ENCODE measurements at regions not wholly inside any gene's neighbourhood (a gene's known extent, or its start where the extent isn't known, plus 50 kb on each side); places are given as distances from the start of the nearest gene placed in this dataset.

DNA sequence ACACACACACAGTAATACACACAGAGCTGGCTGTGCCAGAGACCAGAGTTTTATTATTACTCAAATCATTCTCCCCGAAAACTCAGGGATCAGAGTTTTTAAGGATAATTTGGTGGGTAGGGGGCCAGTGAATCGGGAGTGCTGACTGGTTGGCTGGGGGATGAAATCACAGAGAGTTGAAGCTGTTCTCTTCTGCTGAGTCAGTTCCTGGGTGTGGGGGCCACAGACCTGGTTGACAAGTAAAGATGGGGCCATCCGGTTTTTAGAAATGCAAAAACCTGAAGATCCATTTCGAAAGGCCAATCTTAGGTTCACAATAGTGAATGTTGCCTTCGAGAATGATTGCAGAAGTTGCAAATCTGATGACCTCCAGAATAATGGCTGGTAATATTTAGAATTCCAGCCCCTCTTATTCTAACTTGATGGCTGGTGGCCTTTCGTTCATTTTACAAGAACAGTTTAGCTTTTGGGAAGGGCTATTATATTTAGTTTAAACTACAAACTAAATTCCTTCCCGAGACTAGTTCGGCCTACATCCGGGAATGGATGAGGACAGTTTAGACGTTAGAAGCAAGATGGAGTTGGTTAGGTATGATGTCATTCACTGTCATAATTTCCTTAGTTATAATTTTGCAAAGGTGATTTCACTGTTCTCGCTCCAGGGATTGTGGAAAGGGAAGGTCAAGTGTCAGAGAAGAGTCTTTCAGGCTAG, 123.2 kb downstream of the KCNJ18 start:
- no peak for ATAC-seq (ENCODE audit: low FRiP score)

DNA sequence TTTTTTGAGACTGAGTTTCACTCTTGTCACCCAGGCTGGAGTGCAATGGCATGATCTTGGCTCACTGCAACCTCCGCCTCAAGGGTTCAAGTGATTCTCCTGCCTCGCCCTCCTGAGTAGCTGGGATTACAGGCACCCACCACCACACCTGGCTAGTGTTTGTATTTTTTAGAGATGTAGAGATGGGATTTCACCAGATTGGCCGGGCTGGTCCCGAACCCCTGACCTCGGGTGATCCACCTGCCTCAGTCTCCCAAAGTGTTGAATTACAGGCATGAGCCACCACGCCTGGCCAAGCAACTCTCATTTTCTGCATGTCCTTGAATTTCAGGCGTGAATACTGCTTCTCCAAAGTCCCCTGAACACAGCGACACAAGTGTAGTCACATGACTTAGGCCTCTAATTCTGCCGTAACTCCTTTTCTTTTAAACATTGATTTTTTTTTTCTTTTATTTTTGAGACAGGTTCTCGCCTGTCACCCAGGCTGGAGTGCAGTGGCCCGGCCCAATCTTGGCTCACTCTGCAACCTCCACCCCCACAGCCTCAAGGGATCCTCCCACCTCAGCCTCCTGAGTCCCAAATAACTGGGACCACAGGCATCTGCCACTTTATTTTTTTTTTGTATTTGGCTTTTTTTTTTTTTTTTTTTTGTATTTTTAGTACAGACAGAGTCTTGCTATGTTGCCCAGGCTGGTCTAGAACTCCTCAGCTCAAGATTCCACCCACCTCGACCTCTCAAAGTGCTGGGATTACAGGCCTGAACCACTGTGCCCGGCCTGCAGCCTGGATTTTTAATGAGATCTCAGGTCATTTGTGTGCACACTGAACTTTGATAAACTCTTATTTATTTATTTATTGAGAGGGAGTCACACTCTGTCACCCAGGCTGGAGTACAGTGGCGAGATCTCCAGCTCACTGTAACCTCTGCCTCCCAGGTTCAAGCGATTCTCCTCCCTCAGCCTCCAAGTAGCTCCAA, 124.6 kb downstream of the KCNJ18 start:
- intact Hi-C loops (cut with DNase I) = no loop called here
- H3K4me3 ChIP-seq (ENCODE audit: low read length in 2 of 2) = no peak overlapping the region
- no peaks in the 10 kb centered on the region for H3K9me3 ChIP-seq (ENCODE audit: control insufficient read depth, low read length)
- no peaks in the 10 kb centered on the region for H3K27me3 ChIP-seq (ENCODE audit: control insufficient read depth in 1 of 2, insufficient read depth in 2 of 2, low read length in 1 of 2)
- ATAC-seq (ENCODE audit: low FRiP score) (no peak), DNase-seq (peak in 1 of 2 donors; percentile 63)
- H3K4me1 ChIP-seq (ENCODE audit: control insufficient read depth in 1 of 2, insufficient read depth in 2 of 2, low read length in 2 of 2) = no peaks in the 10 kb centered on the region
- no peaks in the 10 kb centered on the region for H3K36me3 ChIP-seq (ENCODE audit: control insufficient read depth in 1 of 2, insufficient read depth in 2 of 2, low read length in 1 of 2)
- 76 to 77% methylated on average over 15 of the region's 15 CpGs for WGBS, 2 donors
- no peak overlapping the region for H3K27ac ChIP-seq (ENCODE audit: low read depth in 1 of 2, low read length in 2 of 2)

More for the DNA sequence above, 123.2 kb downstream of the KCNJ18 start:
- DNase-seq = no peak
- Histone ChIP-seq H3K36me3 (ENCODE audit: control insufficient read depth in 1 of 2, insufficient read depth in 2 of 2, low read length in 1 of 2) (no peaks in the 10 kb centered on the region), H3K9me3 (ENCODE audit: control insufficient read depth, low read length) (no peaks in the 10 kb centered on the region), H3K27me3 (ENCODE audit: control insufficient read depth in 1 of 2, insufficient read depth in 2 of 2, low read length in 1 of 2) (no peaks in the 10 kb centered on the region), H3K27ac (ENCODE audit: low read depth in 1 of 2, low read length in 2 of 2) (no peak overlapping the region), H3K4me3 (ENCODE audit: low read length in 2 of 2) (no peak overlapping the region), H3K4me1 (ENCODE audit: control insufficient read depth in 1 of 2, insufficient read depth in 2 of 2, low read length in 2 of 2) (no peaks in the 10 kb centered on the region)
- intact Hi-C loops (cut with DNase I) = no loop called here
- 81 to 82% methylated on average over 11 of the region's 11 CpGs for WGBS, 2 donors

DNA sequence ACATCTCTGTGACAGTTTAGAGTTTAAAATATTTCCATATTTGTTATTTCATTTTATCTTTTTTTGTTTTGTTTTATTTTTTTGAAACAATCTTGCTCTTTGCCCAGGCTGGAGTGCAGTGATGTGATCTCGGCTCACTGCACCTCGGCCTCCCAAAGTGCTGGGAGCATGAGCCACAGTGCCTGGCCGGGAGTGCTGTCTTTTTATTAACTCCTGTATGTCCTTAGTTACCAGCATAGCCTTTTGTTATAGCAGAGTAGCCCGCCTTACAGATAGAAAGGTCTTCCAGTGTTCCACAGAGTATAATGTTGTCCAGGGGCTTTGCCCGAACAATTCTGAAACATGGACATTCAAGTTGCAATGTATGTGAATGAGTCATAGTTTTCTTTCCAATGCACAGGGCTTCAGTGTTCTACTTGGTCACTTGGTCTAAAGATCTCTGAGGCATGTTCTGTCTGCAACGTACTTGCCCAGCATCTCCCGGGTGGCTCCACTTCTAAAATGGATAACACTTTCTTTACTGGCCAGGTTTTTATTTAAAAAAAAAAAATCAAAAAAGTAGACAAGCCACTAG, 125.6 kb downstream of the KCNJ18 start:
- Histone ChIP-seq H3K4me1 (ENCODE audit: control insufficient read depth in 1 of 2, insufficient read depth in 2 of 2, low read length in 2 of 2) (no peaks in the 10 kb centered on the region), H3K4me3 (ENCODE audit: low read length in 2 of 2) (no peak overlapping the region), H3K27me3 (ENCODE audit: control insufficient read depth in 1 of 2, insufficient read depth in 2 of 2, low read length in 1 of 2) (no peaks in the 10 kb centered on the region), H3K27ac (ENCODE audit: low read depth in 1 of 2, low read length in 2 of 2) (no peak overlapping the region), H3K36me3 (ENCODE audit: control insufficient read depth in 1 of 2, insufficient read depth in 2 of 2, low read length in 1 of 2) (no peaks in the 10 kb centered on the region), H3K9me3 (ENCODE audit: control insufficient read depth, low read length) (no peaks in the 10 kb centered on the region)
- no peak for DNase-seq
- intact Hi-C loops (cut with DNase I) = no loop called here
- WGBS, 2 donors = 78 to 85% methylated on average over 7 of the region's 7 CpGs
- ATAC-seq (ENCODE audit: low FRiP score) = no peak

DNA sequence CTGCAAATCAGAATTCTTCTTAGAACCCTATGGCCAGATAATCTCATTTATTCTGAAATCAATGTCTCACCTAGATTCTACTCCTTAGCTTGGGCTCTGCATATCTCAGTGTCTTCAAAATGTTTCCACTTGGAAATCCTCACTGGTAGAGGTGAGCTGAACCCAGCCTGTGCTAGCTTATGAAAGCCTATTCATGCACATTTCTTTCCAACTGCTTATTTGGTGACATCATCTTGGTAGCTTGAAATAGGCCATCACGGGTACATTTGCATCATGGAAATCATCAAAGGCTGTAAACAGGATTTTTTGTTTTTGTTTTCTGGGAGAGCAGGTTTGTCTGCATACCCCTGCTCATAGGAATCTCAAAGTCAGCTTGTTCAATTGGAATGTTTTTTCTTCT, 130.8 kb downstream of the KCNJ18 start:
- Histone ChIP-seq H3K36me3 (ENCODE audit: control insufficient read depth in 1 of 2, insufficient read depth in 2 of 2, low read length in 1 of 2) (no peaks in the 10 kb centered on the region), H3K9me3 (ENCODE audit: control insufficient read depth, low read length) (no peaks in the 10 kb centered on the region), H3K4me3 (ENCODE audit: low read length in 2 of 2) (no peak overlapping the region), H3K4me1 (ENCODE audit: control insufficient read depth in 1 of 2, insufficient read depth in 2 of 2, low read length in 2 of 2) (no peaks in the 10 kb centered on the region), H3K27me3 (ENCODE audit: control insufficient read depth in 1 of 2, insufficient read depth in 2 of 2, low read length in 1 of 2) (no peaks in the 10 kb centered on the region), H3K27ac (ENCODE audit: low read depth in 1 of 2, low read length in 2 of 2) (no peak overlapping the region)
- WGBS, 2 donors = 48 to 65% methylated on average over 1 of the region's 1 CpG
- intact Hi-C loops (cut with DNase I) = no loop called here
- DNase-seq (no peak), ATAC-seq (ENCODE audit: low FRiP score) (no peak)

DNA sequence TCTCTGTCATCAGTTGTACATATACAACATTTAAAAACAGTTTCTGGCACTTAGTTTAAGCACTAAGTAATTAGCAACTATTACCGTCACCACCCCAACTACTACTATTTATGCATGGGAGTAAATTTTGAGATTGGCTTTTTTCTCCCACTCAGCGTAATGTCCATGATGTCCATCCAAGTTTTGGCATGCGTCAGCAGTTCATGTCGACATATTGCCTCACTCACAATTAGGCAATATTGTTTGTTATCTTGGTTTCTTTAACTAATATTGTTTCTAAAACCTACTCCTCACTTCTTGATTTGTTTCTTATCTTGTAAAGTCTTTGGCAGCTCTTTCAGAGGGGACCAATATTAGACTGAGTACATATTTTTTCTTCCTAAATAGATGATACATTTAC, 131.3 kb downstream of the KCNJ18 start:
- ATAC-seq (ENCODE audit: low FRiP score) = peak; percentile 19
- intact Hi-C loops (cut with DNase I) = no loop called here
- H3K4me3 ChIP-seq (ENCODE audit: low read length in 2 of 2) = no peak overlapping the region

DNA sequence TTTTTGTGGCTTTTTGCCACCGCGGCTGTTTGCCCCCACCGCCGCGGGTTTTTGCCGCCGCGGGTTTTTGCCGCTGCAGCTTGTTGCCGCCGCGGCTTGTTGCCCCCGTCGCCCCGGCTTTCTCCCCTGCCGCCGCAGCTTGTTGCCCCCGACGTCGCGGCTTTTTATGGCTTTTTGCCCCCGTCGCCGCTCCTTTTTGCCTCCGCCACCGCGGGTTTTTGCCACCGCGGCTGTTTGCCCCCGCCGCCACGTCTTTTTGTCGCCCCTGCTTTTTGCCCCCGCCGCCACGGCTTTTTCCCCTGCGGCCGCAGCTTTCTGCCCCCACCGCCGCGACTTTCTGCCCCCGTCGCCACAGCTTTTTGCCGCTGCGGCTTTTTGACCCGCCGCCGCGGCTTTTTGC, 149.5 kb downstream of the KCNJ18 start:
- intact Hi-C loops (cut with DNase I) = no loop called here
- Histone ChIP-seq H3K27me3 (ENCODE audit: control insufficient read depth in 1 of 2, insufficient read depth in 2 of 2, low read length in 1 of 2) (no peaks in the 10 kb centered on the region), H3K36me3 (ENCODE audit: control insufficient read depth in 1 of 2, insufficient read depth in 2 of 2, low read length in 1 of 2) (no peaks in the 10 kb centered on the region), H3K4me1 (ENCODE audit: control insufficient read depth in 1 of 2, insufficient read depth in 2 of 2, low read length in 2 of 2) (no peaks in the 10 kb centered on the region), H3K27ac (ENCODE audit: low read depth in 1 of 2, low read length in 2 of 2) (no peak overlapping the region), H3K9me3 (ENCODE audit: control insufficient read depth, low read length) (no peaks in the 10 kb centered on the region), H3K4me3 (ENCODE audit: low read length in 2 of 2) (no peak overlapping the region)
- no peak for ATAC-seq (ENCODE audit: low FRiP score)
- DNase-seq = no peak
- WGBS, 2 donors = 25 to 27% methylated on average over 26 to 49 of the region's 49 CpGs

More for the DNA sequence above, 131.3 kb downstream of the KCNJ18 start:
- H3K9me3 ChIP-seq (ENCODE audit: control insufficient read depth, low read length) = no peaks in the 10 kb centered on the region
- no peak overlapping the region for H3K27ac ChIP-seq (ENCODE audit: low read depth in 1 of 2, low read length in 2 of 2)
- H3K27me3 ChIP-seq (ENCODE audit: control insufficient read depth in 1 of 2, insufficient read depth in 2 of 2, low read length in 1 of 2) = no peaks in the 10 kb centered on the region
- H3K4me1 ChIP-seq (ENCODE audit: control insufficient read depth in 1 of 2, insufficient read depth in 2 of 2, low read length in 2 of 2) = no peaks in the 10 kb centered on the region
- 77 to 84% methylated on average over 4 of the region's 4 CpGs for WGBS, 2 donors
- no peak for DNase-seq
- H3K36me3 ChIP-seq (ENCODE audit: control insufficient read depth in 1 of 2, insufficient read depth in 2 of 2, low read length in 1 of 2) = no peaks in the 10 kb centered on the region

DNA sequence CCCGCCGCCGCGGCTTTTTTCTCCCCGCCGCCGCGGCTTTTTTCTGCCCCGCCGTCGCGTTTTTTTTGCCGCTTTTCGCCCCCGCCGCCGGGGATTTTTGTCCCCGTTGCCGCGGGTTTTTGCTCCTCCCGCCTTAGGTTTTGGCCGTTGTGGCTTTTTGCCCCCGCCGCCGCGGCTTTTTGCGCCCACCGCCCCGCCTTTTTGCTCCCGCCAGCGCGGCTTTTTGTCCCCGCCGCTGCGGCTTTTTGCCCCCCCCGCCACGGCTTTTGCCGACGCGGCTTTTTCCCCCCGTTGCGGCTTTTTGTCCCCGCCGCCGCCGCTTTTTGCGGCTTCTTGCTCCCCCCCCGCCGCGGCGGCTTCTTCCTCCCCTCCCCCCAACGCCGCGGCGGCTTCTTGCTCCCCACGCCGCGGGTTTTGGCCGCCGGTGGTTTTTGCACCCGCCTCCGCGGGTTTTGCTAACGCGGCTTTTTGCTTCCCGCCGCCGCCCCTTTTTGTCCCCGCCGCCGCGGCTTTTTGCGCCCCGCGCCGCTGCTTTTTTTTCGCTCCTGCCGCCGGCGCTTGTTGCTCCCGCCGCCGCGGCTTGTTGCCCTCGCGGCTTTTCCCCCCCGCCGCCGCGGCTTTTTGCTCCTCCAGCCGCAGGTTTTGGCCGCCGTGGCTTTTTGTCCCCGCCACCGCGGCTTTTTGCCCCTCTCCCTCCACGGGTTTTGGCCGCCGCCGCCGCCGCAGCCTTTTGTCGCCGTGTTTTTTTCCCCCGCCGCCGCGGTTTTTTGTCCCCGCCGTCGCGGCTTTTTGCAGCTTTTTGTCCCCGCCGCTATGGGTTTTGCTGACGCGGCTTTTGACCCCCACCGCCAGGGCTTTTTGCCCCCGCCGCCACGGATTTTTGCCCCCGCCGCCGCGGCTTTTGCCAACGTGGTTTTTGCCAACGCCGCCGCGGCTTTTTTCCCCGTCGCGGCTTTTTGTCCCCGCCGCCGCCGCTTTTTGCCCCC, 150.3 kb downstream of the KCNJ18 start:
- 19 to 22% methylated on average over 102 to 136 of the region's 136 CpGs for WGBS, 2 donors
- Histone ChIP-seq H3K27ac (ENCODE audit: low read depth in 1 of 2, low read length in 2 of 2) (no peak overlapping the region), H3K4me3 (ENCODE audit: low read length in 2 of 2) (peak overlapping the region in 1 of 2 donors; percentile 28), H3K27me3 (ENCODE audit: control insufficient read depth in 1 of 2, insufficient read depth in 2 of 2, low read length in 1 of 2) (no peaks in the 10 kb centered on the region), H3K4me1 (ENCODE audit: control insufficient read depth in 1 of 2, insufficient read depth in 2 of 2, low read length in 2 of 2) (no peaks in the 10 kb centered on the region), H3K36me3 (ENCODE audit: control insufficient read depth in 1 of 2, insufficient read depth in 2 of 2, low read length in 1 of 2) (no peaks in the 10 kb centered on the region), H3K9me3 (ENCODE audit: control insufficient read depth, low read length) (no peaks in the 10 kb centered on the region)
- ATAC-seq (ENCODE audit: low FRiP score) (no peak), DNase-seq (peak in 1 of 2 donors; percentile 75)
- intact Hi-C loops (cut with DNase I) = no loop called here

DNA sequence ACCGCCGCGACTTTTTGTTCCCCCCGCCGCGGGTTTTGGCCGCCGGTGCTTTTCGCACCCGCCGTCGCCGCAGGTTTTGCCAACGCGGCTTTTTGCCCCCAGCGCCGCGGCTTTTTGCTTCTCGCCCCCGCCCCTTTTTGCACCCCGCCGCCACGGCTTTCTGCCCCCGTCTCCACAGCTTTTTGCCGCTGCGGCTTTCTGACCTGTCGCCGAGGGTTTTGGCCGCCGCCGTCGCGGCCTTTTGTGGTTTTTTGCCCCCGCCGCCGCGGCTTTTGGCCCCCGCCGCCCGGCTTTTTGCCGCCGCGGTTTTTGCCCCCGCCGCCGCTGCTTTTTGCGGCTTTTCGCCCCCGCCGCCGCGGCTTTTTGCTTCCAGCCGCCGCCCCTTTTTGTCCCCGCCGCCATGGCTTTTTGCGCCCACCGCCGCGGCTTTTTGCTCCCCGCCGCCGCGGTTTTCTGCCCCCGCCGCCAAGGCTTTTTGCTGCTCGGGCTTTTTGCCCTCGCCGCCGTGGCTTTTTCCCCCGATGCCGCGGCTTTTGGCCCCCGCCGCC, 151.1 kb downstream of the KCNJ18 start:
- H3K27ac ChIP-seq (ENCODE audit: low read depth in 1 of 2, low read length in 2 of 2) = no peak overlapping the region
- intact Hi-C loops (cut with DNase I) = no loop called here
- no peaks in the 10 kb centered on the region for H3K36me3 ChIP-seq (ENCODE audit: control insufficient read depth in 1 of 2, insufficient read depth in 2 of 2, low read length in 1 of 2)
- WGBS, 2 donors = 29 to 37% methylated on average over 73 to 75 of the region's 75 CpGs
- no peak overlapping the region for H3K4me3 ChIP-seq (ENCODE audit: low read length in 2 of 2)
- DNase-seq (no peak), ATAC-seq (ENCODE audit: low FRiP score) (no peak)
- no peaks in the 10 kb centered on the region for H3K27me3 ChIP-seq (ENCODE audit: control insufficient read depth in 1 of 2, insufficient read depth in 2 of 2, low read length in 1 of 2)
- no peaks in the 10 kb centered on the region for H3K9me3 ChIP-seq (ENCODE audit: control insufficient read depth, low read length)
- no peaks in the 10 kb centered on the region for H3K4me1 ChIP-seq (ENCODE audit: control insufficient read depth in 1 of 2, insufficient read depth in 2 of 2, low read length in 2 of 2)
